Right kidney (tissue), 1 donor: ENCODE measurements at regions not wholly inside any gene's neighbourhood (a gene's known extent, or its start where the extent isn't known, plus 50 kb on each side); places are given as distances from the start of the nearest gene placed in this dataset.
A peak's percentile ranks its signal among the peaks of the same experiment; 100 is the strongest.
"Not testable (repeated sequence)": the region's sequence is repeated elsewhere in the genome, so short reads cannot be mapped to it uniquely, and the experiment has no call there.

Experiments
- DNase-seq: peaks from one replicate; pipeline ENCODE4 v3.0.0-alpha.2; 2016

GRCh38 chr6:2376429-2377355 lies 131.3 kb upstream of the GMDS start:
- no peak for DNase-seq

DNA sequence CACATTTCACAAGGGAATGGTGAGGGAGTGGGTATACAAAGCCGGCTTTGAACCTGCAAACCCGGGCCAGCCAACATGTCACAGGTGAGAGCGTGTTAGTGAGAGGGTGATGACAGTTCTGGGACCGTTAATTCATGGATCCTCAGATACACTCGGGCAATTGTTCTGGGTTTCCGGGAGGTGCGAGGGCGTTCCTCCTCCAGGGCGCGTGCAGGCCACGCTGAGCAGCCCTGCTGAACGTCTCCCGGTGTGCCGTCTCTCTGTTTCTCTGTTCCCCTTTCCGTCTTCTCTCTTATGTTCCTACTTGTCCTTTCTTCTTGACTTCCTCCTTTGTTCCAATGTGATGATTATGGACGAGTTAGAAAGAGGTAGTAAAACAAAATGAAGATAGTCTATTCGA lies 130.0 kb upstream of the GMDS start:
- DNase-seq, result no peak

DNA sequence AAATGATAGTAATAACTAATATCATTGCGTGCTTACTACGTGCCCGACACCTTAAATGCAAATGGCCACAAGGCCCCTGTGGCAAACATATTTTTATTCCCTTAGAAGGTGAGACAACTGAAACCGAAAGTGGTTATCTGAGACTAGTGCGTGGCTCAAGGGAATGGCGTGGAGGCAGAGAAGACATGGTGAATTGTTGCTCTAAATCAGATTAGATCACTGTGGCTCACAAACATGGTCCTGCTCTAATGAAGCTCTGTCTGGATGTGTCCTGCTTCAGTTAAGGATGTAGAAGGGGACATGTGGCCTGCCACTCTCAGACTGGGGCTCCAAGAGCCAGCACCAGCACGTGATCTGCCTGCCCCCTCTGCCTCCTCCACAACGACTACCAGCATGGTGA lies 124.2 kb upstream of the GMDS start:
- DNase-seq, result no peak

- DNase-seq, result no peak
These were observed 117.8 kb upstream of the GMDS start for GRCh38 chr6:2363211-2363610.

DNA sequence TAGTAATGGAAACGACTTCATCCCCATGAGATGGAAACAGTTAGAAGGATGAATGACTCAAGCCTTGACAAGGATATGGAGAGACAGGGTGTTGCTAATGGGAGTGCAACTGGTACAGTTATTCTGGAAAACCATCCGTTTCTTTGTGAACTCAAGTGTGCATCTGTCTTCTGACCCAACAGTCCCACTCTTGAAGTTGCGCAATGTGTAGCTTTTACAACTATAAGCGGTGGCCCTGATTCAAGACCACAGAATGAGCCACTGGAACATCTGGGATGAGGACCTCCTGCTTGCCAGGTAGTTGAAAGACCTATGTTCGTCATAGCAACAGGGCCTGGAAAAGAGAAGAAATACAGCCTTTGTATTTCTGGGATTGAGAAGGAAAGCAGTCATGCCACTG lies 115.8 kb upstream of the GMDS start:
- no peak for DNase-seq

DNA sequence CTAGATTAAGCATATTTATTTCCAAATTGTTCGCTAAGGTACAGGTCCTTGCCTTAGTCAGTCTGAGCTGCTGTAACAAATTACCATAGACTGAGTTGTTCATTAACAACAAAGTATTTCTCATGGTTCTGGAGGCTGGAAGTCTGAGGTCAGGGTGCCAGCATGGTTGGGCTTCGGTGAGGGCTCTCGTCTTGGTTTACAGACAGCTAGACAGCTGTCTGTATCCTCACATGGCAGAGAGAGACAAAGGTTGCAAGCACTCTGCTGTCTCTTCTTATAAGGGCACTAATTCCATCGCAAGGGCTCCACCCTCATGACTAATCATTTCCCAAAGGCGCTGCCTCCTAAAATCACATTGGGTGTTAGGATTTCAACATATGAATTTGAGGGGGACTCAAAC lies 115.3 kb upstream of the GMDS start:
- no peak for DNase-seq

DNA sequence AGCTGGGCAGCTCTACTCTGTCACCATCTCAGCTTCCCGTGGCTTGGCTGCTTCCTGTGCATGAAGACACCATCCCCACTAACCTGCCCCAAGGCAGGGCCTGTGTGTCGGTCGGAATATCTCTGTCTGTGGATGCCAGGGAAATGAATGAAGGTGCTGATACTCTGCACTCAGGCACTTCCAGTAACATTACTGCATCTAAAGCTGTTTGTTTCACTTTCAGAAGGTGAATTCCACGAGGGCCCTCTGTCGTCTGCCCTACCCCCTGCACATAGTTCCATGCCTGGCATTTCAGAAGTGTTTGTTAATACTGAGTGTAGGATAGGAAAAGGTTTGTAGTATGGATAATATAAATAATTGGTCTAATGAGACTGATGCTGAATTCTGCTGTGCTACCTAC lies 114.7 kb upstream of the GMDS start:
- no peak for DNase-seq

- no peak for DNase-seq
These were observed 109.7 kb upstream of the GMDS start for GRCh38 chr6:2355150-2355549.

GRCh38 chr6:2354138-2354491 lies 108.7 kb upstream of the GMDS start:
- no peak for DNase-seq

DNA sequence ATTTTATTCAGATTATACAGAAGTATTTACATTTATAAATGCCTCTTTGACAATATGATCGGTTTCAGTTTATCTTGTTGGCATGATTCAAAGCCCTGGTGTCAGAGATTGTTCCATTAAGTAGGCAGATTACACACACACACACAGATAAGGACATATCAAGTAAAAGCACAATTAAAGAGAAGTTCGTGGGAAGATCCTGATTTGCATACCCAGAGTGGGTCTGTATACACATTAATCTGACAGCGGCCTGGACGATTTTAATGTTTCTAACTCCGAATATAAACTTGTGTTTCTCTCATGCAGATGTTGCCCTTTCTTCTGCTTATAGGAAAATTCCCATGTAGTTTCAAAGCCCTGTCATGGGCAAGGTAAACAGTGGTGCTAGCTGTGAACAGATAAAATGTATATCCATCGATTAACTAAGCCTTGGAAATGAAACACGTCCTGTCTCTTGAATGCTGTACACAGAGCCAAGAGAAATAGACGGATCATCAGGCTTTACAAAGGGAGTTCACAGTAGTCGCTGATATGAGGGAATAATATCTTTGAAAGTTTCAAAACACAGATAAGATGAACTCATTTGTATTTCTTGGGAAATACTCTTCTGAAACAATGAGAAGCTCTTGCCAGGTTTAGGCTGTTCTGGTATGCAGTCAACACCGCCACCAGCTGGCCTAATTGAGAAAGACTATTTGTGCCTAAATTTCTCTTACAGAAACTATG lies 108.2 kb upstream of the GMDS start:
- DNase-seq, result peak; percentile 23

DNA sequence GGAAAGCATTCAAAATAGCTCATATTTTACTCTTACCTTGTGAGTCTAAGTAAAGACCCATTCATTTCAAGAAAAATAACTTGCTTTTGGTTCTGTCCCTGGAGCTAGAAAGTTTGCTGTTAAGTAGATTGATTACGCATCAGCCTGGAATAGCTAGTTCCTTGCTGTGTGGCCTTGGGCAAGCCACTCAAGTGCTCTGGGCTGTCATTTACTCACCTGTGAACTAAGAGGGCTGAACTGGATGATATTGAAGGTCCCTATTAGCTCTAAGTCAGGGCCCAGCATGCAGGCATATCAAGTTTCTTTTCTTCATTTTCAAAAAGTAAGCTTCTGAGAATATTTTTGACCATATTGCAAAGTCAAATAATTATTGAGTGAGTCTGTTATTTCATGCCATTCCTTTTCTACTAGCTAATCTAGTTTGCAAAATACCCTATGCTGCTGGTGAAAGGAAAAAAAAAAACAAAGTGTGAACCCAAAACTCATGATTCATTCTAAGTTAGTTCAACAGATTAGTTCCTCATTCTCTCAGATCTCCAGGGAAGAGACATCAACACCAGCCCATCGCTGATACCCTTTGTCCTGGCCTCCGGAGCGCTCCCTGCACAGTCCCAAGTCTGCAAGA lies 106.5 kb upstream of the GMDS start:
- no peak for DNase-seq

- DNase-seq, result no peak
These were observed 105.7 kb upstream of the GMDS start for GRCh38 chr6:2351090-2351489.

DNA sequence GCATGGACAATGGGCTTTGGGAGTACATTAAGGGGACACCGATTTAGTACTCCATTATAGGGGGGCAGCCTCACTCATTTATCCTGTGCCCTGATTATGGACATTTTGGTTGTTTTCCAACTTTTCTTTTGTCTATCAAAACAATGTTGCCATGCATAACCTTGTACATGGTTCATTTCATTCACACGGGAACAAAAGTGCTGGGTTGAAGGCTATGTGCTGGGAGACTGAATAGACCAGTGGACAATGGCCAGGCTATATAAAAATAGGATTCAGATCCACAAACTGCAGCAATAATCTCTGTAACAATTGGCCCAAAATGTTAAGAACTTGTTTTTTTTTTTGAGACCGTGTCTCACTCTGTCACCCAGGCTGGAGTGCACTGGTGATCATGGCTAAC lies 100.7 kb upstream of the GMDS start:
- DNase-seq, result no peak

DNA sequence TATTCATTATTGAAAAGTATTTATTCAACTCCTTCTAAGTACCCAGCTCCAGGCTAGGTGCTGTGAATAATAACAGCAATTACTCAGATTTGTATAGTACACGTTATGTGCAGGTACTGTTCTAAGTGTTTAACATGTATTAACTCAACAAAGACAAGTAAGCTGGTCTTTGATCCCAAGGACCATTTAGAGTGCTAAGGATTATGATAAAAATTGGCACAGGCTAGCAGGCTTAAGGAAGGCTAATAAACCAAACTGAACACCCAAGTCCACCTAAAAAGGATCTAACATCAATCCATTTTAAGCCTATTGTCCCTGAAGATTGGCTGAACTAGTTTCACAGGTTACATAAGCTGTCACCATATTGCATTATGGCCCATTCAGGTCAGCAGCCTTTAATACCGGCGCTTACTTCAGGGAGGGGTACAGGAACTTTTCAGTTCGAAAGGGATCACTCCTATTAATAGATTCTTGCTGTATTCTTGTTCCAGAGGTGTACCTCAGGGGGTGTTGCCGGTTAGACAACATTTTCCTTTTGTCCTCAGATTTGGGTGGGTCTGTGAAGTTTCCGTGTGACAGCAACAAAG lies 99.0 kb upstream of the GMDS start:
- DNase-seq, result no peak

GRCh38 chr6:2327591-2327990 lies 82.2 kb upstream of the GMDS start:
- DNase-seq, result no peak

GRCh38 chr6:2324166-2324953 lies 79.0 kb upstream of the GMDS start:
- no peak for DNase-seq

GRCh38 chr6:2317498-2317897 lies 72.1 kb upstream of the GMDS start:
- DNase-seq, result not testable (repeated sequence)

DNA sequence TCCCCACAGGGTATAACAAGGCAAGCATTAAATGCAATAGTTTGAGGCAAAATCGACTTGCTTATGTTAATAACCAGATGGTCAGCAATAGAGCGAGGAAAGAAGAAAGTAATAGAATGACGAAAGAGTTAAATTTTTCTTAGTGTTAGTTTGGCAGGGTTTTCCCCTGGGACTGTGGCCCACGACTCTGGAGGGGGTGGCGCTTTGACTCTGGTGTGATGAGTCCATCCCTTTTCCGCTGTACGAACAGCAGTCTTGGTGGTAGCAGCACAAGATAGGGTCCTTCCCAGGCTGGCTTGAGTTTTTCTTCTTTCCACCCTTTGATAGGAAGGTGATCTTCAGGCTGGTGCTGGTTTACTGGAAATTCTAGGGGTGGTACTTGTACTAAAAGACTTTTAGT lies 69.2 kb upstream of the GMDS start:
- no peak for DNase-seq

DNA sequence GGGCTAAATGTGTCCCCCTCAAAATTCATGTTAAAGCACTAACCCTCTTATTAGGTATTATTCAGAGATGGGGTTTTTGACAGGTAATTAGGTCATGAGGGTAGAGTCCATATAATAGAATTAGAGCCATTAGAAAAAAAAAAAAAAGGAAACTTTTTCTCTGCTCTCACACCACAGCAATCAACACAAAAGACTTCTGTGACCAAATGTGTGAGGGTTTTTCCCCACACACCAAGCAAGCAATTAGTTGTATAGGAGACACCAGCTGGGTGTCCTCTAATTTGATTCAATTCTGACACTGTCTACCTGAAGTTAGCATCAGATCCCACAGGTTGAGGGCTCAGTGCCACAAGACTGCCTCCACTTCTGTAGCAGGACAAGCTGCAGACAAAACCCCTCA lies 64.6 kb upstream of the GMDS start:
- no peak for DNase-seq

GRCh38 chr6:2309122-2309521 lies 63.7 kb upstream of the GMDS start:
- DNase-seq, result no peak

DNA sequence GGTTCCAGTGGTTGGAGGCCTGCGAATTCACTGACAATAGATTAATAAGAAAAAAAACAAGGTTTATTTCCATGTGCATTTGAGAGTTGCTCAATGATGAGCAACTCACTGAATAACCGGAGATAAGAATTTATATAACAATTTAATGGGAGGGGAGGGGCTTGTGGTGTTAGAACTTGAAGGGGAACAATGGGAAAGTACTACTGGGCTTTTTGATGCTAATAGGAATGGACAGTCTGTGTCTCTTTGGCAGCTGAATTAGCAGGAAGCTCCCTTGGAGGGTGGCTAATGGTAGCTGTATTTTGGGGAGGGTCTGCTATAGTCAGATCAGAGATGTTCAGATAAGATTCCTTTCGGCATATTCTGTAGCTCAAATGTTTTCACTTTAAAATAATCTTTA lies 62.4 kb upstream of the GMDS start:
- DNase-seq, result no peak

- no peak for DNase-seq
These were observed 60.5 kb upstream of the GMDS start for GRCh38 chr6:2305951-2306350.
